ENCODE measurements at regions not wholly inside any gene's neighbourhood (a gene's known extent, or its start where the extent isn't known, plus 50 kb on each side); places are given as distances from the start of the nearest gene placed in this dataset.

DNA sequence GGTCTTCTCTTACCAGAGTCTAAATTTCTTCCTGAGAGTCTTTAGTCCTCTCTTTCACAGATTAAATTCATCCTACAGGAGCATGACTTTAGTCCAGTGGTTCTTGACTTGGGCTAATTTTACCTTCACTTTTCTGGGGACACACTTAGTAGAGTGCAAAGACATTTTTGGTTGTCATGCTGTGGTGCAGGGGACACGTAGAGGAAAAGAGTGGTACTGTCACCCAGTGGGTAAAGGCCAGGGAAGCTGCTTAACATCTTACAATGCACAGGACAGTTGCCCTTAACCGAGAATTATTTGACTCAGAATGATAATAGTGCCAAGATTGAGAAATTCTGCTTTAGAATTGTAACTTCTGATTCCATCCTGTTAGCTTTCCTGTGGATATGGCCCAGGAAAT lies 772.5 kb upstream of the GRM7 start (continued):
- TF ChIP-seq JUND (IDR thresholded peaks at IDR 0.05; ENCODE audit: borderline replicate concordance, low read depth, low read length) (no peak), JUND (tag; IDR thresholded peaks at IDR 0.05; ENCODE audit: borderline replicate concordance, low read depth, low read length) (no peak), ZNF316 (IDR thresholded peaks at IDR 0.05) (no peak), GABPB1 (CRISPR knock-in tag; IDR thresholded peaks at IDR 0.05) (no peak), JUN (IDR thresholded peaks at IDR 0.05; ENCODE audit: borderline replicate concordance, low read depth, low read length) (no peak), JUN (CRISPR knock-in tag; IDR thresholded peaks at IDR 0.05; ENCODE audit: borderline replicate concordance) (no peak), ZNF695 (CRISPR knock-in tag; IDR thresholded peaks at IDR 0.05) (no peak), SMAD3 (CRISPR knock-in tag; conservative IDR thresholded peaks at IDR 0.05) (no peak)
- TF ChIP-seq, protein P1, sequence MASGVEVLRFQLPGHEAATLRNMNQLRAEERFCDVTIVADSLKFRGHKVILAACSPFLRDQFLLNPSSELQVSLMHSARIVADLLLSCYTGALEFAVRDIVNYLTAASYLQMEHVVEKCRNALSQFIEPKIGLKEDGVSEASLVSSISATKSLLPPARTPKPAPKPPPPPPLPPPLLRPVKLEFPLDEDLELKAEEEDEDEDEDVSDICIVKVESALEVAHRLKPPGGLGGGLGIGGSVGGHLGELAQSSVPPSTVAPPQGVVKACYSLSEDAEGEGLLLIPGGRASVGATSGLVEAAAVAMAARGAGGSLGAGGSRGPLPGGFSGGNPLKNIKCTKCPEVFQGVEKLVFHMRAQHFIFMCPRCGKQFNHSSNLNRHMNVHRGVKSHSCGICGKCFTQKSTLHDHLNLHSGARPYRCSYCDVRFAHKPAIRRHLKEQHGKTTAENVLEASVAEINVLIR (CRISPR knock-in tag; IDR thresholded peaks at IDR 0.05), result no peak
- TF ChIP-seq, protein P2, sequence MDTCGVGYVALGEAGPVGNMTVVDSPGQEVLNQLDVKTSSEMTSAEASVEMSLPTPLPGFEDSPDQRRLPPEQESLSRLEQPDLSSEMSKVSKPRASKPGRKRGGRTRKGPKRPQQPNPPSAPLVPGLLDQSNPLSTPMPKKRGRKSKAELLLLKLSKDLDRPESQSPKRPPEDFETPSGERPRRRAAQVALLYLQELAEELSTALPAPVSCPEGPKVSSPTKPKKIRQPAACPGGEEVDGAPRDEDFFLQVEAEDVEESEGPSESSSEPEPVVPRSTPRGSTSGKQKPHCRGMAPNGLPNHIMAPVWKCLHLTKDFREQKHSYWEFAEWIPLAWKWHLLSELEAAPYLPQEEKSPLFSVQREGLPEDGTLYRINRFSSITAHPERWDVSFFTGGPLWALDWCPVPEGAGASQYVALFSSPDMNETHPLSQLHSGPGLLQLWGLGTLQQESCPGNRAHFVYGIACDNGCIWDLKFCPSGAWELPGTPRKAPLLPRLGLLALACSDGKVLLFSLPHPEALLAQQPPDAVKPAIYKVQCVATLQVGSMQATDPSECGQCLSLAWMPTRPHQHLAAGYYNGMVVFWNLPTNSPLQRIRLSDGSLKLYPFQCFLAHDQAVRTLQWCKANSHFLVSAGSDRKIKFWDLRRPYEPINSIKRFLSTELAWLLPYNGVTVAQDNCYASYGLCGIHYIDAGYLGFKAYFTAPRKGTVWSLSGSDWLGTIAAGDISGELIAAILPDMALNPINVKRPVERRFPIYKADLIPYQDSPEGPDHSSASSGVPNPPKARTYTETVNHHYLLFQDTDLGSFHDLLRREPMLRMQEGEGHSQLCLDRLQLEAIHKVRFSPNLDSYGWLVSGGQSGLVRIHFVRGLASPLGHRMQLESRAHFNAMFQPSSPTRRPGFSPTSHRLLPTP (IDR thresholded peaks at IDR 0.05; ENCODE audit: borderline replicate concordance, extremely low read depth, insufficient read length), result no peak
